ENCODE measurements at regions not wholly inside any gene's neighbourhood (a gene's known extent, or its start where the extent isn't known, plus 50 kb on each side); places are given as distances from the start of the nearest gene placed in this dataset.

GRCh38 chr21:28083350-28083749 lies 909.3 kb downstream of the LTN1 start:
- TF ChIP-seq CTCF (IDR thresholded peaks at IDR 0.05; ENCODE audit: poor library complexity) (no peak), EZH2 (IDR thresholded peaks at IDR 0.05; ENCODE audit: borderline replicate concordance) (no peak), EZH2phosphoT487 (IDR thresholded peaks at IDR 0.05; ENCODE audit: low read depth, severe bottlenecking, unreplicated experiment) (no peak)
